ENCODE measurements at regions not wholly inside any gene's neighbourhood (a gene's known extent, or its start where the extent isn't known, plus 50 kb on each side); places are given as distances from the start of the nearest gene placed in this dataset.
A peak's percentile ranks its signal among the peaks of the same experiment; 100 is the strongest.

GRCh38 chr12:97309921-97310320 lies 152.7 kb upstream of the RMST start:
- Mint-ChIP-seq H3K27me3 (ENCODE audit: insufficient read depth) (peaks cover 2% of the 10 kb centered on the region), H3K4me1 (peaks cover 14% of the 10 kb centered on the region), H3K4me3 (no peak overlapping the region), H3K36me3 (ENCODE audit: low read depth) (no peaks in the 10 kb centered on the region), H3K27ac (no peak overlapping the region), H3K9me3 (peaks cover 2% of the 10 kb centered on the region)
- 83 to 100% methylated on average over 2 to 5 of the region's 5 CpGs for WGBS, 2 experiments (ENCODE audit: insufficient coverage in 1 of 2, insufficient read length in 1 of 2)
- Histone ChIP-seq H3K4me3 (ENCODE audit: low read length) (no peak overlapping the region), H3K4me1 (ENCODE audit: control insufficient read depth, insufficient read depth, low read length) (peaks cover 6% of the 10 kb centered on the region), H3K9ac (ENCODE audit: extremely low read depth, low read length, poor library complexity, severe bottlenecking) (no peak overlapping the region), H3K36me3 (ENCODE audit: control insufficient read depth, insufficient read depth, low read length) (no peaks in the 10 kb centered on the region), H3K27me3 (ENCODE audit: control insufficient read depth, insufficient read depth, low read length, poor library complexity, severe bottlenecking) (no peaks in the 10 kb centered on the region), H3K9me3 (ENCODE audit: control insufficient read depth, low read length) (no peaks in the 10 kb centered on the region), H3K27ac (ENCODE audit: low read depth, low read length) (no peak overlapping the region)
- DNase-seq = peak; percentile 23
- no peak for TF ChIP-seq CTCF (conservative IDR thresholded peaks at IDR 0.05)

- H3K36me3 Mint-ChIP-seq (ENCODE audit: low read depth) = no peaks in the 10 kb centered on the region
- peaks cover 2% of the 10 kb centered on the region for H3K27me3 Mint-ChIP-seq (ENCODE audit: insufficient read depth)
- H3K4me3 ChIP-seq (ENCODE audit: low read length) = no peak overlapping the region
- 50 to 55% methylated on average over 1 to 3 of the region's 3 CpGs for WGBS, 2 experiments (ENCODE audit: insufficient coverage in 1 of 2, insufficient read length in 1 of 2)
- H3K27ac ChIP-seq (ENCODE audit: low read depth, low read length) = no peak overlapping the region
- H3K4me1 ChIP-seq (ENCODE audit: control insufficient read depth, insufficient read depth, low read length) = no peaks in the 10 kb centered on the region
- H3K9me3 ChIP-seq (ENCODE audit: control insufficient read depth, low read length) = no peaks in the 10 kb centered on the region
- no peak overlapping the region for H3K4me3 Mint-ChIP-seq
- H3K36me3 ChIP-seq (ENCODE audit: control insufficient read depth, insufficient read depth, low read length) = no peaks in the 10 kb centered on the region
- no peak overlapping the region for H3K27ac Mint-ChIP-seq
- TF ChIP-seq CTCF (conservative IDR thresholded peaks at IDR 0.05) = peak; percentile 67
- no peak overlapping the region for H3K9ac ChIP-seq (ENCODE audit: extremely low read depth, low read length, poor library complexity, severe bottlenecking)
- peaks cover 2% of the 10 kb centered on the region for H3K9me3 Mint-ChIP-seq
- no peaks in the 10 kb centered on the region for H3K27me3 ChIP-seq (ENCODE audit: control insufficient read depth, insufficient read depth, low read length, poor library complexity, severe bottlenecking)
- peak; percentile 64 for DNase-seq
- peaks cover 14% of the 10 kb centered on the region for H3K4me1 Mint-ChIP-seq
Measured at GRCh38 chr12:97312570-97313135, 150.0 kb upstream of the RMST start.

GRCh38 chr12:97313471-97314190 lies 149.0 kb upstream of the RMST start:
- peaks cover 2% of the 10 kb centered on the region for H3K27me3 Mint-ChIP-seq (ENCODE audit: insufficient read depth)
- no peaks in the 10 kb centered on the region for H3K9me3 ChIP-seq (ENCODE audit: control insufficient read depth, low read length)
- no peaks in the 10 kb centered on the region for H3K4me1 ChIP-seq (ENCODE audit: control insufficient read depth, insufficient read depth, low read length)
- no peak overlapping the region for H3K4me3 Mint-ChIP-seq
- H3K27ac Mint-ChIP-seq = no peak overlapping the region
- no peak for TF ChIP-seq CTCF (conservative IDR thresholded peaks at IDR 0.05)
- peak; percentile 41 for DNase-seq
- peaks cover 14% of the 10 kb centered on the region for H3K4me1 Mint-ChIP-seq
- H3K36me3 ChIP-seq (ENCODE audit: control insufficient read depth, insufficient read depth, low read length) = no peaks in the 10 kb centered on the region
- 87 to 92% methylated on average over 2 of the region's 2 CpGs for WGBS, 2 experiments (ENCODE audit: insufficient coverage in 1 of 2, insufficient read length in 1 of 2)
- H3K9ac ChIP-seq (ENCODE audit: extremely low read depth, low read length, poor library complexity, severe bottlenecking) = no peak overlapping the region
- H3K9me3 Mint-ChIP-seq = peaks cover 2% of the 10 kb centered on the region
- H3K27ac ChIP-seq (ENCODE audit: low read depth, low read length) = no peak overlapping the region
- H3K27me3 ChIP-seq (ENCODE audit: control insufficient read depth, insufficient read depth, low read length, poor library complexity, severe bottlenecking) = no peaks in the 10 kb centered on the region
- H3K4me3 ChIP-seq (ENCODE audit: low read length) = no peak overlapping the region
- H3K36me3 Mint-ChIP-seq (ENCODE audit: low read depth) = no peaks in the 10 kb centered on the region

All from endodermal cell (in vitro differentiated cells).